ENCODE measurements at regions not wholly inside any gene's neighbourhood (a gene's known extent, or its start where the extent isn't known, plus 50 kb on each side); places are given as distances from the start of the nearest gene placed in this dataset.

GRCh38 chr13:47480121-47480520, 521.0 kb downstream of the SUCLA2 start:
- Histone ChIP-seq H3K9me3 (ENCODE audit: control insufficient read depth in 4 of 4, low read length in 3 of 4) (no peaks in the 10 kb centered on the region), H3K9ac (ENCODE audit: low read depth in 1 of 2, low read length in 2 of 2) (no peak overlapping the region), H3K27me3 (ENCODE audit: control insufficient read depth in 4 of 4, insufficient read depth in 4 of 4, low read length in 3 of 4) (no peaks in the 10 kb centered on the region), H3K4me3 (ENCODE audit: low read depth in 1 of 3, low read length in 3 of 3) (no peak overlapping the region), H3K27ac (ENCODE audit: low read depth in 1 of 2, low read length in 2 of 2) (no peak overlapping the region), H3K36me3 (ENCODE audit: control insufficient read depth in 4 of 4, insufficient read depth in 3 of 4, low read depth in 1 of 4, low read length in 3 of 4) (no peaks in the 10 kb centered on the region), H3K4me1 (ENCODE audit: control insufficient read depth in 4 of 4, insufficient read depth in 4 of 4, low read length in 3 of 4) (peaks cover 0 to 18% (median 10%) of the 10 kb centered on the region in 4 donors)
- DNase-seq (ENCODE audit: low spot score) = no peak
- 90% methylated on average over 4 of the region's 4 CpGs for WGBS
- TF ChIP-seq ZBTB33 (IDR thresholded peaks at IDR 0.05) = no peak
- no peak for TF ChIP-seq TAF1 (conservative IDR thresholded peaks at IDR 0.05)
- no peak for TF ChIP-seq RAD21 (IDR thresholded peaks at IDR 0.05)
- no peak for TF ChIP-seq GABPA (IDR thresholded peaks at IDR 0.05 in 1 of 2, conservative IDR thresholded peaks at IDR 0.05 in 1 of 2)
- TF ChIP-seq ATF3 (IDR thresholded peaks at IDR 0.05) = no peak
- no peak for TF ChIP-seq SP1 (IDR thresholded peaks at IDR 0.05)
- no peak for TF ChIP-seq HNF4G (IDR thresholded peaks at IDR 0.05)
- TF ChIP-seq FOXA1 (IDR thresholded peaks at IDR 0.05) = no peak
- TF ChIP-seq MAX (IDR thresholded peaks at IDR 0.05) = no peak
- TF ChIP-seq, protein P1, sequence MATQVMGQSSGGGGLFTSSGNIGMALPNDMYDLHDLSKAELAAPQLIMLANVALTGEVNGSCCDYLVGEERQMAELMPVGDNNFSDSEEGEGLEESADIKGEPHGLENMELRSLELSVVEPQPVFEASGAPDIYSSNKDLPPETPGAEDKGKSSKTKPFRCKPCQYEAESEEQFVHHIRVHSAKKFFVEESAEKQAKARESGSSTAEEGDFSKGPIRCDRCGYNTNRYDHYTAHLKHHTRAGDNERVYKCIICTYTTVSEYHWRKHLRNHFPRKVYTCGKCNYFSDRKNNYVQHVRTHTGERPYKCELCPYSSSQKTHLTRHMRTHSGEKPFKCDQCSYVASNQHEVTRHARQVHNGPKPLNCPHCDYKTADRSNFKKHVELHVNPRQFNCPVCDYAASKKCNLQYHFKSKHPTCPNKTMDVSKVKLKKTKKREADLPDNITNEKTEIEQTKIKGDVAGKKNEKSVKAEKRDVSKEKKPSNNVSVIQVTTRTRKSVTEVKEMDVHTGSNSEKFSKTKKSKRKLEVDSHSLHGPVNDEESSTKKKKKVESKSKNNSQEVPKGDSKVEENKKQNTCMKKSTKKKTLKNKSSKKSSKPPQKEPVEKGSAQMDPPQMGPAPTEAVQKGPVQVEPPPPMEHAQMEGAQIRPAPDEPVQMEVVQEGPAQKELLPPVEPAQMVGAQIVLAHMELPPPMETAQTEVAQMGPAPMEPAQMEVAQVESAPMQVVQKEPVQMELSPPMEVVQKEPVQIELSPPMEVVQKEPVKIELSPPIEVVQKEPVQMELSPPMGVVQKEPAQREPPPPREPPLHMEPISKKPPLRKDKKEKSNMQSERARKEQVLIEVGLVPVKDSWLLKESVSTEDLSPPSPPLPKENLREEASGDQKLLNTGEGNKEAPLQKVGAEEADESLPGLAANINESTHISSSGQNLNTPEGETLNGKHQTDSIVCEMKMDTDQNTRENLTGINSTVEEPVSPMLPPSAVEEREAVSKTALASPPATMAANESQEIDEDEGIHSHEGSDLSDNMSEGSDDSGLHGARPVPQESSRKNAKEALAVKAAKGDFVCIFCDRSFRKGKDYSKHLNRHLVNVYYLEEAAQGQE (IDR thresholded peaks at IDR 0.05) = no peak
- TF ChIP-seq HNF4A (conservative IDR thresholded peaks at IDR 0.05) = no peak
- TF ChIP-seq NR2F2 (IDR thresholded peaks at IDR 0.05) = no peak
- TF ChIP-seq JUND (IDR thresholded peaks at IDR 0.05) = no peak
- no peak for TF ChIP-seq EGR1 (IDR thresholded peaks at IDR 0.05; ENCODE audit: low read depth in 2 of 2)
- TF ChIP-seq YY1 (IDR thresholded peaks at IDR 0.05) = no peak
- TF ChIP-seq RXRA (IDR thresholded peaks at IDR 0.05) = no peak
- no peak for TF ChIP-seq FOXA2 (IDR thresholded peaks at IDR 0.05)

GRCh38 chr13:47478985-47479384, 522.1 kb downstream of the SUCLA2 start:
- DNase-seq (ENCODE audit: low spot score) = no peak
- Histone ChIP-seq H3K4me1 (ENCODE audit: control insufficient read depth in 4 of 4, insufficient read depth in 4 of 4, low read length in 3 of 4) (peaks cover 0 to 21% (median 11%) of the 10 kb centered on the region in 4 donors), H3K27ac (ENCODE audit: low read depth in 1 of 2, low read length in 2 of 2) (no peak overlapping the region), H3K9ac (ENCODE audit: low read depth in 1 of 2, low read length in 2 of 2) (no peak overlapping the region), H3K4me3 (ENCODE audit: low read depth in 1 of 3, low read length in 3 of 3) (no peak overlapping the region), H3K27me3 (ENCODE audit: control insufficient read depth in 4 of 4, insufficient read depth in 4 of 4, low read length in 3 of 4) (no peaks in the 10 kb centered on the region), H3K9me3 (ENCODE audit: control insufficient read depth in 4 of 4, low read length in 3 of 4) (no peaks in the 10 kb centered on the region), H3K36me3 (ENCODE audit: control insufficient read depth in 4 of 4, insufficient read depth in 3 of 4, low read depth in 1 of 4, low read length in 3 of 4) (no peaks in the 10 kb centered on the region)
- no peak for TF ChIP-seq GABPA (IDR thresholded peaks at IDR 0.05 in 1 of 2, conservative IDR thresholded peaks at IDR 0.05 in 1 of 2)
- TF ChIP-seq TAF1 (conservative IDR thresholded peaks at IDR 0.05) = no peak
- peak; percentile 68 for TF ChIP-seq FOXA2 (IDR thresholded peaks at IDR 0.05)
- TF ChIP-seq JUND (IDR thresholded peaks at IDR 0.05) = no peak
- TF ChIP-seq, protein P1 (IDR thresholded peaks at IDR 0.05) = no peak
- no peak for TF ChIP-seq NR2F2 (IDR thresholded peaks at IDR 0.05)
- TF ChIP-seq HNF4A (conservative IDR thresholded peaks at IDR 0.05) = peak in 1 of 2 donors; percentile 49
- TF ChIP-seq FOXA1 (IDR thresholded peaks at IDR 0.05) = peak; percentile 50
- TF ChIP-seq HNF4G (IDR thresholded peaks at IDR 0.05) = no peak
- TF ChIP-seq SP1 (IDR thresholded peaks at IDR 0.05) = no peak
- TF ChIP-seq ZBTB33 (IDR thresholded peaks at IDR 0.05) = no peak
- TF ChIP-seq YY1 (IDR thresholded peaks at IDR 0.05) = peak; percentile 51
- no peak for TF ChIP-seq MAX (IDR thresholded peaks at IDR 0.05)
- TF ChIP-seq RXRA (IDR thresholded peaks at IDR 0.05) = peak in 1 of 2 donors; percentile 62
- no peak for TF ChIP-seq ATF3 (IDR thresholded peaks at IDR 0.05)
- no peak for TF ChIP-seq EGR1 (IDR thresholded peaks at IDR 0.05; ENCODE audit: low read depth in 2 of 2)
- TF ChIP-seq RAD21 (IDR thresholded peaks at IDR 0.05) = peak; percentile 17 to 37
